ENCODE measurements at regions not wholly inside any gene's neighbourhood (a gene's known extent, or its start where the extent isn't known, plus 50 kb on each side); places are given as distances from the start of the nearest gene placed in this dataset.
"Not testable (repeated sequence)": the region's sequence is repeated elsewhere in the genome, so short reads cannot be mapped to it uniquely, and the experiment has no call there.

GRCh38 chr16:87206646-87207451, 110.3 kb downstream of the C16orf95 start:
- DNase-seq (ENCODE audit: low read depth), result no peak

GRCh38 chr16:87207509-87207908, 109.7 kb downstream of the C16orf95 start:
- DNase-seq (ENCODE audit: low read depth), result peak; percentile 80

GRCh38 chr16:87207965-87208364, 109.2 kb downstream of the C16orf95 start:
- DNase-seq (ENCODE audit: low read depth), result no peak

- not testable (repeated sequence) for DNase-seq (ENCODE audit: low read depth)
These were observed 108.2 kb downstream of the C16orf95 start for GRCh38 chr16:87208968-87209367.

- DNase-seq (ENCODE audit: low read depth), result no peak
These were observed 107.2 kb downstream of the C16orf95 start for GRCh38 chr16:87209808-87210512.

- no peak for DNase-seq (ENCODE audit: low read depth)
These were observed 106.3 kb downstream of the C16orf95 start for GRCh38 chr16:87210894-87211293.

GRCh38 chr16:87212026-87212425, 105.2 kb downstream of the C16orf95 start:
- DNase-seq (ENCODE audit: low read depth), result no peak

GRCh38 chr16:87213536-87213935, 103.7 kb downstream of the C16orf95 start:
- no peak for DNase-seq (ENCODE audit: low read depth)

GRCh38 chr16:87216148-87216840, 100.9 kb downstream of the C16orf95 start:
- no peak for DNase-seq (ENCODE audit: low read depth)

- DNase-seq (ENCODE audit: low read depth), result no peak
These were observed 100.3 kb downstream of the C16orf95 start for GRCh38 chr16:87216841-87217275.

GRCh38 chr16:87217802-87218201, 99.4 kb downstream of the C16orf95 start:
- DNase-seq (ENCODE audit: low read depth), result not testable (repeated sequence)

GRCh38 chr16:87218281-87219055, 98.7 kb downstream of the C16orf95 start:
- DNase-seq (ENCODE audit: low read depth), result no peak

- DNase-seq (ENCODE audit: low read depth), result no peak
These were observed 97.8 kb downstream of the C16orf95 start for GRCh38 chr16:87219287-87219909.

GRCh38 chr16:87221633-87222032, 95.6 kb downstream of the C16orf95 start:
- DNase-seq (ENCODE audit: low read depth), result no peak

- DNase-seq (ENCODE audit: low read depth), result no peak
These were observed 94.9 kb downstream of the C16orf95 start for GRCh38 chr16:87222335-87222734.

- DNase-seq (ENCODE audit: low read depth), result no peak
These were observed 93.4 kb downstream of the C16orf95 start for GRCh38 chr16:87223656-87224248.

- DNase-seq (ENCODE audit: low read depth), result no peak
These were observed 90.3 kb downstream of the C16orf95 start for GRCh38 chr16:87226926-87227295.

- DNase-seq (ENCODE audit: low read depth), result no peak
These were observed 89.8 kb downstream of the C16orf95 start for GRCh38 chr16:87227296-87227951.

GRCh38 chr16:87228363-87228762, 88.8 kb downstream of the C16orf95 start:
- no peak for DNase-seq (ENCODE audit: low read depth)
